ENCODE measurements at regions not wholly inside any gene's neighbourhood (a gene's known extent, or its start where the extent isn't known, plus 50 kb on each side); places are given as distances from the start of the nearest gene placed in this dataset.
A peak's percentile ranks its signal among the peaks of the same experiment; 100 is the strongest.
"Not testable (repeated sequence)": the region's sequence is repeated elsewhere in the genome, so short reads cannot be mapped to it uniquely, and the experiment has no call there.

- no peak for DNase-seq (ENCODE audit: low spot score)
These were observed 85.9 kb downstream of the ACTBL2 start for GRCh38 chr5:57396701-57397100.

GRCh38 chr5:57394421-57395210 lies 88.0 kb downstream of the ACTBL2 start:
- DNase-seq (ENCODE audit: low spot score) = no peak

GRCh38 chr5:57386958-57387357 lies 95.7 kb downstream of the ACTBL2 start:
- DNase-seq (ENCODE audit: low spot score) = no peak

- DNase-seq (ENCODE audit: low spot score) = no peak
These were observed 99.3 kb downstream of the ACTBL2 start for GRCh38 chr5:57383093-57383861.

- DNase-seq (ENCODE audit: low spot score) = no peak
These were observed 100.0 kb downstream of the ACTBL2 start for GRCh38 chr5:57382655-57383054.

- no peak for DNase-seq (ENCODE audit: low spot score)
These were observed 112.2 kb downstream of the ACTBL2 start for GRCh38 chr5:57370376-57370775.

GRCh38 chr5:57368010-57368409 lies 114.6 kb downstream of the ACTBL2 start:
- no peak for DNase-seq (ENCODE audit: low spot score)

- DNase-seq (ENCODE audit: low spot score) = no peak
These were observed 115.9 kb downstream of the ACTBL2 start for GRCh38 chr5:57366744-57367143.

- DNase-seq (ENCODE audit: low spot score) = no peak
These were observed 119.7 kb downstream of the ACTBL2 start for GRCh38 chr5:57362951-57363350.

GRCh38 chr5:57360871-57361270 lies 121.7 kb downstream of the ACTBL2 start:
- DNase-seq (ENCODE audit: low spot score) = no peak

GRCh38 chr5:57358796-57359592 lies 123.6 kb downstream of the ACTBL2 start:
- DNase-seq (ENCODE audit: low spot score) = no peak

- not testable (repeated sequence) for DNase-seq (ENCODE audit: low spot score)
These were observed 125.8 kb downstream of the ACTBL2 start for GRCh38 chr5:57356850-57357249.

GRCh38 chr5:57349214-57349613 lies 133.4 kb downstream of the ACTBL2 start:
- DNase-seq (ENCODE audit: low spot score) = no peak

GRCh38 chr5:57348376-57349140 lies 134.1 kb downstream of the ACTBL2 start:
- no peak for DNase-seq (ENCODE audit: low spot score)

- no peak for DNase-seq (ENCODE audit: low spot score)
These were observed 136.3 kb downstream of the ACTBL2 start for GRCh38 chr5:57346328-57346727.

GRCh38 chr5:57341380-57341979 lies 141.1 kb downstream of the ACTBL2 start:
- DNase-seq (ENCODE audit: low spot score) = no peak

- DNase-seq (ENCODE audit: low spot score) = no peak
These were observed 141.9 kb downstream of the ACTBL2 start for GRCh38 chr5:57340681-57341080.

GRCh38 chr5:57339521-57339920 lies 143.1 kb downstream of the ACTBL2 start:
- DNase-seq (ENCODE audit: low spot score) = no peak

GRCh38 chr5:57338868-57339340 lies 143.7 kb downstream of the ACTBL2 start:
- no peak for DNase-seq (ENCODE audit: low spot score)

- peak; percentile 14 for DNase-seq (ENCODE audit: low spot score)
These were observed 144.3 kb downstream of the ACTBL2 start for GRCh38 chr5:57338068-57338867.

Measured in germinal center (tissue), 1 donor.